ENCODE measurements at regions not wholly inside any gene's neighbourhood (a gene's known extent, or its start where the extent isn't known, plus 50 kb on each side); places are given as distances from the start of the nearest gene placed in this dataset.

GRCh38 chr5:20145240-20145639, 157.2 kb upstream of the CDH18 start:
- TF ChIP-seq SP1 (IDR thresholded peaks at IDR 0.05): no peak
- TF ChIP-seq PKNOX1 (IDR thresholded peaks at IDR 0.05): no peak
- TF ChIP-seq FOXM1 (IDR thresholded peaks at IDR 0.05; ENCODE audit: borderline replicate concordance): no peak
- TF ChIP-seq ZNF384 (IDR thresholded peaks at IDR 0.05): no peak
- TF ChIP-seq CTBP1 (IDR thresholded peaks at IDR 0.05; ENCODE audit: borderline replicate concordance): no peak
- TF ChIP-seq SUZ12 (IDR thresholded peaks at IDR 0.05): no peak
- TF ChIP-seq ARNT (IDR thresholded peaks at IDR 0.05): no peak
- TF ChIP-seq FOXK2 (IDR thresholded peaks at IDR 0.05): no peak
- no peak for TF ChIP-seq FOXA1 (IDR thresholded peaks at IDR 0.05)
- TF ChIP-seq HDGF (IDR thresholded peaks at IDR 0.05; ENCODE audit: borderline replicate concordance): no peak
- TF ChIP-seq NFRKB (IDR thresholded peaks at IDR 0.05): no peak
